Activated T-cell treated with anti-CD3 and anti-CD28 coated beads for 48 hours (primary cell): ENCODE measurements at regions not wholly inside any gene's neighbourhood (a gene's known extent, or its start where the extent isn't known, plus 50 kb on each side); places are given as distances from the start of the nearest gene placed in this dataset.
"Not testable (repeated sequence)": the region's sequence is repeated elsewhere in the genome, so short reads cannot be mapped to it uniquely, and the experiment has no call there.

Experiments
- DNase-seq: peaks from one replicate; pipeline ENCODE4 v3.0.0-alpha.2; 2020; ENCODE audit warnings: low read depth

DNA sequence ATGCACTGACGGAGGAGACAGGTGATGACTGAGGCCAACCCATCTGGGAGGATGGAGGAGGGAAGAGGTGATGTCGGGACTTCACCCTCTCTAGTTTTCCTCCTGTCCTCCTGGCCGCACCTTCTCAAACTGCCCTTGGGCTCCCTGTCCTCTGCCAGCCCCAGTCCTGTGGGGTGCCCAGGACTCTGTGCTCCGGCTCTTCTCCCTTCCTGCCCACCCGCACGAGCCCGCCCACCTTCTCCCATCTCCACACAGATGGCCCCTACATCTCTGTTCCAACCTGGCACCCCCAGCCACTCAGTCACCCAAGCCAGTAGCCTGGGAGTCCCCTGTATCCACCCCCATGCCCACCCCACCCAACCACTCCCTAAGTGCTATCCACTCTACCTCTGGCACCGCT lies 206.7 kb upstream of the LINGO1 start:
- no peak for DNase-seq

DNA sequence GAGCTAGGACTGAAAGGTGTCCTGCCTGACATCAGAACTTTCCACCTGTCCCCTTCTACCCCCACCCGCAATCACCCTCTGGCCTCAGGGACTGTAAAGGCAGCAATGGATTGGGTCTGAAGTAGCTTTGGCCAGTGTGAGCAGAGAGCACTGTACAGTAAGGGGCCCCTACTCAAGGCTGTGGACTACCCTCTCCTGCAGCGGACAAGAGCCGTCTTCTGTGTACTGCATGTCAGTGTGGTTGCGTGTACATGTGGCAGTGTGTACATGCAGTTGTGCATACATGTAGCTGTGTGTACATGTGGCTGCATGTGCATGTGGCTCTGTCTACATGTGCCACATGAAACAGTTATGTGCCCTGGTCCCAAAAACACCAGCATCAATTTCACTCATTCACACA lies 205.9 kb upstream of the LINGO1 start:
- DNase-seq: no peak

DNA sequence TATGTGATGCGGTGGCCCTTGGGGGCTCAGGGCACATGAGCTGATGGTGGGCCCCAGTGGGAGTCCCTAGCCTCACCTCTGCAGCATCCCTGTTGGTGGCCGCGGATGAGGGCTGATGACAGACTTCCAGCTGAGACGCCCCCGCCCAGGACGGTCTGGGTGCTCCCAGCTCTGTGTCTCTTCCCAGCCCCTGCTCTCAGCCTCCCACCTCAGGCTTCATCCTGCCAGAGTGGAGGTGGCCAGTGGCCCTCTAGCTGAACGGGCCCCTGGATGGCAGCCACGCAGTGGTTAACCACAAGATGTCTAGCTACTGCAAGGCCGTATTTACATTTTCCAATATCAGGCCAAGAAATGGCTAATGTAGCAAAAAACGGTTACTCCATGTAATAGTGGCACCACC lies 205.3 kb upstream of the LINGO1 start:
- DNase-seq: no peak

DNA sequence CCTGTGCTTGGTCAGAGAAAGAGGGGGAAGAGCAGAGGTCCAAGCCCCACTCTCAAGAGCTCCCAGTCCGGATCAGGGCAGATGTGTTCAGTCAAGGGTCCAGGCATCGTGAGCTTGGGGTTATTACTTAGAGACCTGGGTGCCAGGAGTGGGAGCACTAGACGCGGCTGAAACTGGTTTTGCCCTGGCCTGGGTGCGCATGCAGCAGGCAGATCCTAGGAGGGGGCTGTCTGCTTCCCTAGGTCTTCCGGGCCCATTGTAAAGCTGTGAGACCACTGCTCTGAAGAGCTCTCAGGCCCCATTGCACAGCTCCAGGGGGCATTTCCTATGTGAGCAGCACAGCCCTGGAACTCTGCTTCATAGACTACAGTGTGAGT lies 204.9 kb upstream of the LINGO1 start:
- DNase-seq: no peak

DNA sequence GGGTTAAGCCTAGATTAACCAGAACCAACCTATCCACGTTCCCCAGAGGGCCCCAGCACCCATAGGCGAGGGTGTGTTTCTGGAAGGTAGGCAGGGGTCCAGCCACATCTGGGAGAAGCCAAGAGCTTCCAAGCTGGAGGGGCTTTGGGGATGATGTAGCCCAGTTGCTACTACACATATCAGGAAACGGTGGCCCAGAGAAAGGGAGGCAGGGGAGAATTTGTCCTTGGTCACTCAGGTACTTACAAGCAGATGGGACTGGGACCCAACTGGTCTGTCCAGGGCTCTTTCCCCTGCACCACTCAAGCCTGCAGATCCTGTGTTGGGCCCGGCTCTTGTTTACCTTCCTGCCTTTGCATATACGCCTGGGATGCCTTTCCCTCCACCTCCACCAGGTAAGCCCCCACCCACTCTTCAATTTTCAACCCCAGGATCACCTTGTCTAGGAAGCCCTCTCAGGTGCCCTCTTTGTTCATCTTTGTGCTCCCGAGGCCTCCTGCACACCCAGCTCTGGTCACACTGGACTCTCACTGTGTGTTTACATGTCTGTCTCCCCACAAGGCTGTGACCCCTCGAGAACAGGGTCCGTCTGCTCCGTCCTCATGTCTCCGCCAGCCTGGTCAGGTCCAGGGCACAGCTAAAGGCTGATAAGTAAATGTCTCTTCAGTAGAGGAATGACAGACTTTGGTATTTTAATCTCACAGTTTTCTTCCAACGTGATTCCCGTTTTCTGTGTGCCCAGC lies 204.4 kb upstream of the LINGO1 start:
- DNase-seq: no peak

DNA sequence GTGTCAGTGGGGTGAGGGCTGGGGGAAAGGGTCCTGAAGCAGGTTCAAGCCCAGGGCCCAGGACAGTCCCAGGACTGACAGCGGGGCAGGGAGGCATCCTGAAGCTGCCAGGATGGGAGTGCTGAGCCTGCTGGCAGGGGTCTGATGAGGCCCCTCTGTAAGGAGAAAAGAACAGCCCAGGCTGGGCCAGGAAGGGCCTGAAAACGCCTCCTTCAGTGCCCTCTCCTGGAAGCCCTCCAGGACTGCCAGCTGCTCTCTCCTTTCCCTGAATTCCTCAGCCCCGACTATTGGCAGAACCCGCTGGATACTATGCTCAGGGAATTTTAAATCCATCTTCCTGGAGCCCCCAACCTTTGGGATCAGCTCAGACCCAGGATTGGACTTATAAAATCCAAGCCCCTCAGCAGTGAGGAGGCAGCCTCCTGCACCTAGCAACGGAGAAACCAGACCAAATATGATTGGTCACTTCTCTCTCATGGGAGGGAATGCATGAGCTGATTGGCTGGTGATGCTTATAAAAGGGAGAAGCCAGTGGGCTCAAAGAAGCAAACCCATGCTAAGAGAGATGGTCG lies 203.5 kb upstream of the LINGO1 start:
- no peak for DNase-seq

DNA sequence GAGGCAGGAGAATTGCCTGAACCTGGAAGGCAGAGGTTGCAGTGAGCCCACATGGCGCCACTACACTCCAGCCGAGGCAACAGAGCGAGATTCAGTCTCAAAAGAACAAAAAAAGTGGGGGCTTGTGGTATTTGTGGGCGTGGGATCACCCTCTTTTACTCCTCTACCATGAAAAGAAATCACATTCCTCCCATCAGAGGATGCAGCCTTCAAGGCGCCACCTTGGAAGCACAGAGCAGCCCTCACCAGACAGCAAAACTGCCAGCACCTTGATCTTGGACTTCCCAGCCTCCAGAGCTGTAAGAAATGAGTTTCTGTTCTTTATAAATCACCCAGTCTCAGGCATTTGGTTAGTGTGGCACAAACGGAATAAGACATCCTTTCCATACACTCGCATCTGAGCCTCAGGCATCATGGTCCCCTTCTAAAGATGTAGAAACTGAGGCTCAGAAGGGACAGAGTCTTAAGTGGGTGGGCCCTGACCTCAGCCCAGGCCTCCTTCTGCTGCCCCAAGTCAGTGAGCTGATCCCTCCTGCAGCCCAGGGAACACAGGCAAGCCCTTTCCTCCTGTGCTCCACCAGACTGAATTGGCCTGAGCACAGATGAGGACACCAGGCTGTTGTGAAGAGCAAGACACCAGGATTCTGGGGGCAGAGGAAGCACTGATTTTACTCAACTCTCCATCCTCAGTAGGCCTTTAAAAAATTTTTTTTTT lies 201.7 kb upstream of the LINGO1 start:
- DNase-seq: no peak

DNA sequence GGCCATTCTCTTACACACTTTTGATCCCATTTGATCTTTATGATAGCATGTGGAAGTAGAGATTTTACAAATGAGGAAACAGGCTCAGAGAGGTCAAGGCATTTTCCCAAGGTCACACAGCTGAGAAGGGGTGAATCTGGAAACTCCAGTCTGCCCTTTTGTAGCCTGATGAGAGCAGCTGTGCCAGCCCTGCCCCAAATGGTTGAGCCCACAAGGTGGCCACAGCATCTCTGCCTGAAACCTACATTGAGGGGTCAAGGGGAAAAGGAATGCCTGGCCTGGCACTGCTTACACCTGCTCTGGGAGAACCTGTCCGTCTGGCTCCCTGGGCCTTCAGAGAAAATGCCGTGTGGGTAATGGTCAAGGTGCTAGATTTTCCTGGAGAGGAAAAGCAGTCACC lies 200.2 kb upstream of the LINGO1 start:
- DNase-seq: no peak

DNA sequence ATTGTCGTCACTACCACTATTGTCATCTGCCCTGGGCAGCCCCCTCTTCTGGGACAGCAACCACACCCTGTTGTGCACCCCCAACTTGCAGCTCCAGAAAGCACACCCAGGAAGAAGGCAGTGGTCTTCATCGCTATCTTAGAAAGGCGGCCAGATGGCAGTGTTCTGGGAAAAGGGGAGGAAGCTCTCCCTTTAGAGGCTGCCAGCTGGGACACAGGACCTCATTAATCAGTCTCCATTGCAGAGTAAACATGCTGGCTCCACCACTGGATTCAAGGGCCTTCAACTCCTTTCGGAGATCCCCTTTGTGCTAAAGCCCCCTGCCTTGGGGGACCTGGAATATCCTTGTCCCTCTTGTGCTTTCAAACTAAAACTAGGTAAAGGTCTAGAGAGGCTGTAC lies 199.3 kb upstream of the LINGO1 start:
- DNase-seq: no peak

DNA sequence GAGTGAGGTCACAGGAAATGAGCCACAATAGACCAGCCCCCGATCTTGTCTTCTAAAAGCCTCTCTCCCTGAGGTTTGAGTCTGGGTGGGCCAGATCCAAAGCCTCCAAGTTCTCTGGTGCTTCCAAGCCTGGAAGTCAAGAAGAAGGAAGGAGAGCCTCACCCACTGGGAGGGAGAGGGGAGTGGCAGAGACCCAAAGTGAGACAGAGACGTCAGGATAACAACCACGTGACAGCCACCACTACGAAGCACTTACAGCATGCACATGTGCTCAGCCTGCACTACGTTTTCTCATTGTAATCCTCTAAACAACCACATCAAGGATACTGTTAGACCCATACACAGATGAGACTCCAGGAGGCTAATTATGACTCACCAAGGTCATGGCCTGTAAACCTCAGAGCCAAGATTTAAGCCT lies 197.3 kb upstream of the LINGO1 start:
- DNase-seq: no peak

DNA sequence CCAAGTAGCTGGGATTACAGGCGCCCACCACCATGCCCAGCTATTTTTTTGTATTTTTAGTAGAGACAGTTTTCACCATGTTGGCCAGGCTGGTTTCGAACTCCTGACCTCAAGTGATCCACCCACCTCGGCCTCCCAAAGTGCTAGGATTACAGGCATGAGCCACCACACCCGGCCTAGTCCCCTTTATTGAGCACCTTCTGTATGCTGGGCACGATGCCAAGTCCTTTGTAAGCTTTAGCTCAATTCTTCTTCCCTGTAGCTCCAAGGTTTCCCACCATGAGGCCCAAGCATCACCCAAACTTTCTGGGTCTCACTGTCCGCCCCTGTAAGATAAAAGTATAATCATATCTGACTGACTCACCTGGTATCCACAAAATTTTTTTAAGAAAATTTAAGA lies 196.6 kb upstream of the LINGO1 start:
- DNase-seq: not testable (repeated sequence)

DNA sequence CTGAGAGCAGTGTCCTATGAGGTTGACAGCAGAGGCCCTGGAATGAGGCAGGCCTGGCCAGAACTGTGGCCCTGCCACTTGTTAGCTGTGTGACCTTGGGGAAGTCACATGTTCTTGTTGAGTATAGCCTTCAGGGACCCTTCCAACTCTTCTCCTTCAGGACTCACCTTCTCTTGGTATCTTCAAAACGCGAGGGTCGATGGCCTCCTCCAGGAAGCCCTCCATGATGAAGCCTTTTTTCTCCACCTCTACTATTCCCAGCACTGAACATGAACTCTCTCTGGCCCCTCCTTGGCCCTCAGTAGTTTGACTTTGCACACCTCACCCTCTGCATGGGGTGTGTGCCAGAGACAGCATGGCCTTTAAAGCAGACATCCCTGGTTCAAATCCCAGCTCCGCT lies 195.1 kb upstream of the LINGO1 start:
- DNase-seq: no peak

DNA sequence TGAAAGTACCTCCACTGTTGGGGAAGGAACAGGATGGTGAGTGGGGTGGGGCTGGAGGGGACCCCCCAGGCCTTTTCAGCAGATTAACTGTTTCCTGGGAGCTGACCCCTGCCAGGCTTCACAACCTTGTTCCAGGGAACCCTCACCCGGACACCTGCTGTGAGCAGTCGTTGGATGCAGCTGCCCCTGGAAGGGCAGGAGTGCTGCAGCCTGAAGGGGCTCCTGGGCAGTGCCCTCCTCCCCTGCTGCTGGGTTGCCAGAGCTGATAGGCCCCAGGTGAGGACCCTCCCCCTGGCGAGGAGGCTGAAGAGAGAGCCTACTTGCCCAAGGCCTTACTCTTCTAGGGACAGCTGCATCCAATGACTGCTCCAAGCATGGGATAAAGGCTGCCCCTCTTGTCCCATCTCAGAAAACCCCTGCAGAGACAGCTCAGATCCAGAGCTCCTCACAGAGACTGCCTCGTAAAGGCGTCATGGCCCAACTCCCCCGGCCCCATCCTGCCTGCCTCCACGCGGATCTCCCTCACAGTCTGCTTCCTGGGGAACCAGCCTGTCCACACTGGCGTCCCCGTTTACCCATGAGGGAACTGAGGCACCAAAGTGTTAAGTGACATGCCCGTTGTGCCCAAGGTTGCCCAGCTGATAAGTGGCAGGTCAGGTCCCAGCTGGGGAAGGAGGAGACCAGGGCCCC lies 193.4 kb upstream of the LINGO1 start:
- no peak for DNase-seq

DNA sequence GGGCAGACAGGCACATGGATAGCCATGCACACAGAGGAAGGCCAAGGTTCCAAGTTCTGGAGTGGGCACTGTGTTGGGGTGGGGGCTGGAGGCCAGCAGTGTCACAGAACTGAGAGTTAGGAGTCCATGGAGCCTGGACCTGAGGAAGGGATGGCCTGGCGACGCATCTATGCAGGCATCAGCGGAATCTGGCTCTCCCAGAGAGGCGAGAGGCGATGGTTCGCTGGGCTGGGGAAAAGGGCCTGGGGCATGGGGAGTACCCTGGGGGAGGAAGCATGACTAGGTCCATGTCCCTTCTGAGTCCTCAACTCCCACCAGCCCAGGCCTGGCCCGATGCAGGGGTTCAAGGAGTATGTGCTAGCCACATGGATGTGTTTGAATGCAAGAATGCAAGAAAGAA lies 192.8 kb upstream of the LINGO1 start:
- DNase-seq: no peak

DNA sequence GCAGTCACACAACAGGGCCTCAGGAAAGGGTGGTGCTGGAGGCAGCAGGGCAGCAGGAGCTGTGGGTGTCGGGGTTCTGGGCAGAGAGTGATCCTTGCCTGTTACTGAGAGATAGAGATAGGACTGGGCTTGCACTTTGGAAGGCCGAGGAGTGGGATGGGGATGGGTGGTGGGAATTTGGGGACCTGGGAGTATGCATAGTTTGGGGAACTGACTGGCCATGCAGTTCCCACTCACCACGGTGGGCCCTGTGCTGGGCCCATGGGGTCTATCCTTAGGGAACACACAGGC lies 192.5 kb upstream of the LINGO1 start:
- no peak for DNase-seq

DNA sequence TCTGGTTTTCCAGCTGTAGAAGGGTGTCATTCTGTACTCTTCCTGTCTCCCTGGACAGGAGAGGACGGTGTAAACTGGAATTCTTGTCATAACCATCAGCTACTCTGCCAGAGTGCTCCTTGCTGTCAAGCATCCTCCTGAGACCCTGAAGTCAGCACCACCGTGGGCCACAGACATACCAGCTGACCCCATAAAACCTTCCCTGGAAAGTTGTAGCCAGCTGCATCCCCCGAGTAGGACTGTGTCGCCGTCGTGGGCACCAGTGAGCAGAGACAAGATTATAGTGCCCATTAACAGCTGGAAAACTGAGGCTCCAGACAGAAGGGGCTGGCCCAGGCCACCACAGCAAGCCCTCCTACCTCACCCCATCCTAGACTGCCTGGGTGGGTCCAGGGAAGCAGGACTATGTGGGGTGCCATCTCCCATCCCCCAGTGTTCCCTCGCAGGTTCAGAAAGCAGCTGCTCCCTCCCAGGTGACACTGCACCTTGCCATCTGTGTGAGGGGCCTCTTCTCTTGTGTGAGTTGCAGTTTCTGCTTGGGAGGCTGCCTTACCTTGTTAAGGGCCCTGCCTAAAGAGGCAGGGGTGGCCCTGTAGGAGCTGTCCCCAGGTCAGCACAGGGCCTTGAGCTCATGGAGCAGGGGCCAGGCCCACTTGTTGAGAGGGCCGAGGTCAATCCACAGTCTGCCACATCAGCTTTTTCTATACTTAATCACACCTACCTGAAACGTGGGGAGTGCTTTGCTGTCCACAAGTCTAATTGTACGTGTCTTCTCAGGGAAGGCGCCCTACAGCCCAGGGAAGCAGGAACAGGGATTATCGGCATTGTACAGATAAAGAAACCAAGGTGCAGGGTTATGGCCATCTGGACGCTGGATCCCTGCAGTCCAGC lies 191.9 kb upstream of the LINGO1 start:
- no peak for DNase-seq

DNA sequence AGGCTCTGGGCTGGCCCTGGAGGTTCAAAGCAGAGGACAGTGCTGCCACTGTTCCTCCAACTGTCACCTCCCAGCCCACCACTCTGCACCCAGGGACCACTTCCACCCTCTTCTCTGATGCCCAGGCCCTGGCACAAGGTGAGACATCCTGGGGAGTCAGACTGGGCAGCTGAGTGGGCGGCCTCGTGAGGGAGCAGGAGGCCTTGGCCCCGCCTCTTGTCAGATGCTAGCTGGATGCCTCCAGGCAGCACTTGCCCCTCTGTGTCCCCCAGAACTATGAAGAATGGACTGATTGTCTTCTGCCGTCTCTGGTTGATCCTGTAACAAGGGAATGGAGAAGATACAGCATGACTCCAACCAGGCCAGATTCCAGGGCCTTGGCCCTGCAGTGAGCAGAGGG lies 191.0 kb upstream of the LINGO1 start:
- DNase-seq: no peak

DNA sequence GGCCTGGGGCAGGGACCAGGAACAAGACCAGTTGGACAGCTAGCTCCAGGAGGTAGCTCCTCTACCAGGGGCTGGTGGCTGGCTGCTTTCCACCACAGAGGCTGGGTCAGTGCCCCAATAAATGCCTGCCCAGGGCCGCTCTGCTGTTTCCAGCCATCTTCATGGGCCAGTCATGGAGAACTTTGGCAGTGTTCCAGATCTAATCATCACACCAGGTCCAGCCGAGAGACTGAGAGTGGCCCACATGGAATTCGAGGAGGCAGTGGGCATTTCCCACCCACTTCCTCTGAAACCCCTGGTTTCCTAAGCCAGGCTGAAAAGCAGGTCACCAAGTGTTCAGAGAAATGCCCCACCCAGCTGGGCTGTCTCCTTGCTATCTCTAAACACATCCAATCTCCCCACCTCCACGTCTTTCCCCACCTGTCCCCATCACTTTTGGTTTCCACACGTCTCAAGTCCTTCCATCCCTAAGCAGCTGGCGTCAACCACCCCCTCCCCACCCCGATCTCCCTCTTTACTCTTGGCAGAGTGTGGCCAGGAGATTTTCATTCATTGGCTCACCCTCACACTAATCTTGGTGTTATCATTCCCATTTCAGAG lies 190.0 kb upstream of the LINGO1 start:
- DNase-seq: no peak

DNA sequence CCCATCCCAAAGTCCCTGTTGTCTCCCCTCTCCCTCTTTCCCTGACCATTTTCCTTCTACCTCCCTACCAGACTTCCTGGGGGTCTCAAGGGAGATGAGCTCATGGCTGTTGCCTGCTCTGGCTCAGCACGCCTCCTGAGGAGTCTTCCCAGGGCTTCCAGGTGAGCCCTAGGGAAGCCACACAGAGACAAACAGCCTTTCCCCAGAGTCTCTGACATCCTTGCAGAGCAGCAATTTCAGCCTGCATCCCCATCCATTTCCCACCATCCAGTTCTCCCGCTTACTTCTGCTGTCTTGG lies 189.2 kb upstream of the LINGO1 start:
- no peak for DNase-seq

DNA sequence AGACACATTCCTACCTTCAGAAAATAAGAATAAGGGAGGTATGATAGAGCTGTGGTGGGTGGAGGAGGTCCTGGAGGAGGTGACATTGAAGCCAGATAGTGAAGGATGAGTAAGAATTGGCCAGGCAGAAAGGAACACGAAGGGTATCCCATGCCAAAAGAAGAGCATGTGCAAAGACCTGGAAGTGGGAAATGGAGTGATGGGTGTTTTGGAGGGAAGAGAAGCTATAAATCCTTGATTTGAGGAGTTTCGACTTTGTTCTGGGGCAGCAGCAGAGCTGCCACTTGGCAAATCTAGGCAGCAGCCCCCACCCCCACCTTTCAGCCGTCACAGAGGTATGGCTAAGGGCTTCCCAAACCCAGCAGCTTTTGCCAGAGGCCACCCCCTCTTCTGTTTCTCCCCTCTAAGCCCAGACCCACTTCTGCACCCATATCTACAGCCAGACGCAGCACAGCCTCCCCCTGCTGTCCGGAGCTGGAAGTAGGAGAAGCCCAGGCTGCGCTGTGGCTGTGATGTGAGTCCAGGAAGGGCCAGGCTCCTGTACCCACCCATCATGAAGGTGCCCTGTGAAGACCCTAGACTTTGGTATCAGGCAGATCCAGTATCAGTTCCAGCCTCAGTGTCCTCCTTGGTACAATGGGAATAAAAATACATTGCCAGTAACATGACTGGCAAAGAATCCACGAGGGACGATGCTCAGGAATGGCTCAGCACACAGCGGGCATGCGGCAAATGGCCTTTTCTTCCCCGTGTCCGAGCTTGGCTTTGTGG lies 188.7 kb upstream of the LINGO1 start:
- peak; percentile 38 for DNase-seq
